MCF 10A (cell line): ENCODE measurements at regions not wholly inside any gene's neighbourhood (a gene's known extent, or its start where the extent isn't known, plus 50 kb on each side); places are given as distances from the start of the nearest gene placed in this dataset.

Source experiments
- BruUV-seq: library from RNA; stranded (reverse); fragments of 400-500 nt; replicated peaks from 2 replicates; lab custom pipeline; 2021; lab: Mats Ljungman, UMichigan
- CTCF ChIA-PET: fragments of 300-600 bp; sonication (Branson Sonifier 250); formaldehyde crosslinking; extraction: SDS; loops from one replicate; lab custom pipeline; 2021; ENCODE audit warnings: antibody characterized with exemption, inconsistent platforms; lab: Yijun Ruan, JAX
- POLR2A ChIA-PET: fragments of 300-600, 350-650 bp; sonication (Branson Sonifier 250); formaldehyde crosslinking; extraction: SDS; loops from one replicate; lab custom pipeline; 2020; ENCODE audit warnings: antibody characterized with exemption, inconsistent platforms; lab: Yijun Ruan, JAX
- DNase-seq: peaks from one replicate; pipeline ENCODE4 v3.0.0-alpha.2; 2018; ENCODE audit not compliant: unreplicated experiment
- H3K27ac Mint-ChIP-seq: one replicate; pipeline ENCODE4 v1.8.0; 2022; ENCODE audit warnings: mild to moderate bottlenecking, low read depth, mixed read lengths; ENCODE audit not compliant: unreplicated experiment
- H3K27me3 Mint-ChIP-seq: one replicate; pipeline ENCODE4 v1.8.0; 2022; ENCODE audit warnings: mixed read lengths; ENCODE audit not compliant: insufficient read depth, unreplicated experiment
- H3K36me3 Mint-ChIP-seq: one replicate; pipeline ENCODE4 v1.8.0; 2022; ENCODE audit warnings: mild to moderate bottlenecking, moderate library complexity, mixed read lengths; ENCODE audit not compliant: insufficient read depth, unreplicated experiment
- H3K4me1 Mint-ChIP-seq: one replicate; pipeline ENCODE4 v1.8.0; 2022; ENCODE audit warnings: mixed read lengths; ENCODE audit not compliant: insufficient read depth, unreplicated experiment
- H3K4me3 Mint-ChIP-seq: one replicate; pipeline ENCODE4 v1.8.0; 2022; ENCODE audit warnings: mild to moderate bottlenecking, moderate library complexity, mixed read lengths; ENCODE audit not compliant: unreplicated experiment
- H3K9me3 Mint-ChIP-seq: one replicate; pipeline ENCODE4 v1.8.0; 2022; ENCODE audit warnings: mixed read lengths; ENCODE audit not compliant: unreplicated experiment
- intact Hi-C: fragments of 100-400 bp; cut with micrococcal nuclease; formaldehyde crosslinking; loops from 2 replicates; pipeline ENCODE4 v1.14.1; 2022
- TF ChIP-seq, protein P1 (sequence below): fragments of 200-600 bp; IDR thresholded peaks from one replicate; pipeline ENCODE4 v1.8.0; 2022; ENCODE audit warnings: antibody characterized with exemption, mild to moderate bottlenecking; ENCODE audit not compliant: unreplicated experiment

DNA sequence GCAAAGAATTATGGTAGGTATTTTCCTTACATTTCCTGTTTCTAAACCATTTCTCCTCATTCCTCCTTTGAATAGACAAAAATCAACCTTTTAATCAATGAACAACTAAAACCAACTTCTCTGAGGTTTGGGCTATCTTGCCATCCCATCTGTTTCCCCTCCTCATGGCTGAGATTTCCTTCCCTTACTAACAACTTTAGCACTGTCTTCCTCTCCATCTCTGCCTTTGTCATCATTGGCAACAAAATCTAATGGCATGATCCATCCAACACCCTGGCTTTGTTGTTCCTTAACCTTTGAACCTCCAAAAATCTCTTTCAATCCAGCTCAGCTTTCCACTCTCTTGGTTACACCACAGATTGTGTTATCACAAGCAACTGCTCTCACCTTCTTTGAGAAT lies 95.3 kb upstream of the FAM136A start:
- Mint-ChIP-seq H3K4me3 (no peak overlapping the region), H3K36me3 (no peaks in the 10 kb centered on the region), H3K27me3 (peaks cover 24% of the 10 kb centered on the region), H3K4me1 (no peaks in the 10 kb centered on the region), H3K9me3 (no peaks in the 10 kb centered on the region), H3K27ac (no peak overlapping the region)
- POLR2A ChIA-PET, result no interaction called here
- DNase-seq, result no peak
- no TSS peak for BruUV-seq
- TF ChIP-seq, protein P1, sequence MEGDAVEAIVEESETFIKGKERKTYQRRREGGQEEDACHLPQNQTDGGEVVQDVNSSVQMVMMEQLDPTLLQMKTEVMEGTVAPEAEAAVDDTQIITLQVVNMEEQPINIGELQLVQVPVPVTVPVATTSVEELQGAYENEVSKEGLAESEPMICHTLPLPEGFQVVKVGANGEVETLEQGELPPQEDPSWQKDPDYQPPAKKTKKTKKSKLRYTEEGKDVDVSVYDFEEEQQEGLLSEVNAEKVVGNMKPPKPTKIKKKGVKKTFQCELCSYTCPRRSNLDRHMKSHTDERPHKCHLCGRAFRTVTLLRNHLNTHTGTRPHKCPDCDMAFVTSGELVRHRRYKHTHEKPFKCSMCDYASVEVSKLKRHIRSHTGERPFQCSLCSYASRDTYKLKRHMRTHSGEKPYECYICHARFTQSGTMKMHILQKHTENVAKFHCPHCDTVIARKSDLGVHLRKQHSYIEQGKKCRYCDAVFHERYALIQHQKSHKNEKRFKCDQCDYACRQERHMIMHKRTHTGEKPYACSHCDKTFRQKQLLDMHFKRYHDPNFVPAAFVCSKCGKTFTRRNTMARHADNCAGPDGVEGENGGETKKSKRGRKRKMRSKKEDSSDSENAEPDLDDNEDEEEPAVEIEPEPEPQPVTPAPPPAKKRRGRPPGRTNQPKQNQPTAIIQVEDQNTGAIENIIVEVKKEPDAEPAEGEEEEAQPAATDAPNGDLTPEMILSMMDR, result no peak
- CTCF ChIA-PET, result no interaction called here
- intact Hi-C loops, result no loop called here

DNA sequence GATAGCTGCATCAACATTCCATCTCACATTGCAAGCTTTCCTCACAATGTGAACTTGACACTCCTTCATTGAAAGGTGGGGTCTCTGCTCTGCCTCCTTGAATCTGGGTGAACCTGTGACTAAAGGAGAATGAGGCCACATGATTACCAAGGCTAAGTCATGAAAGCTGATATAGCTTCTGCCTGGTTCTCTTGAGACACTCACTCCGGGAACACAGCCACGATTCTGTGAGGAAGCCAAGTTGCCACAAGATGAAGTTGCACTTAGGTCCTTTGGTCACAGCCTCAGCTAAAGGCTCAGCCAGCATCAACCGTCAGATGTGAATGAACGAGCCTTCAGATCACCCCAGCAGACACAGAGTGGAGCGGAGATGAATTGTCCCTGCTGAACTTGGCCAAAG lies 94.7 kb upstream of the FAM136A start:
- Mint-ChIP-seq H3K9me3 (no peaks in the 10 kb centered on the region), H3K4me3 (no peak overlapping the region), H3K4me1 (no peaks in the 10 kb centered on the region), H3K36me3 (no peaks in the 10 kb centered on the region), H3K27me3 (peaks cover 24% of the 10 kb centered on the region), H3K27ac (no peak overlapping the region)
- intact Hi-C loops, result no loop called here
- BruUV-seq, result no TSS peak
- POLR2A ChIA-PET, result no interaction called here
- DNase-seq, result no peak
- TF ChIP-seq, protein P1, result no peak
- CTCF ChIA-PET, result interaction anchor here (0.7 kb wide), 1 partner anchor 60 kb away, joined by 8 read pairs; no protein-coding TSS in a partner anchor

DNA sequence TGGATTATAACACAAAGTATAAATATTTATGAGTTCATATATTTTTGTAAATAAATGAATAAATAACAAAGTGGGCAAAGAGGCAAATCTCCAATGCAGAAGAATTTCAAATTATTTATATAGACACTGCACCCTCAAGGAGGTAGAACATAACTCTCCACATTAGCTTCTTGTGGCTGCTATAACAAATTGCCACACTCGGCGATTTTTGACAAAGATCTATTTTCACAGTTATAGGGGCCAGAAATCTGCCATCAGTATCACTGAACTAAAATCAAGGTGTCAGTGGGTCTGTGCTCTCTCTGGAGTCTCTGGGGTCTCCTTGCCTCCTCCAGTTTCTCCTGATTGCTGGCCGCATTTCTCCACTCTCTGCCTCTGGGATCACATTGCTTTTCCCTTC lies 92.0 kb upstream of the FAM136A start:
- CTCF ChIA-PET, result interaction anchor here (0.6 kb wide), 1 partner anchor 243 kb away, joined by 3 read pairs; no protein-coding TSS in a partner anchor
- H3K4me1 Mint-ChIP-seq, result peaks cover under 1% of the 10 kb centered on the region
- H3K36me3 Mint-ChIP-seq, result no peaks in the 10 kb centered on the region
- no peak overlapping the region for H3K27ac Mint-ChIP-seq
- no peaks in the 10 kb centered on the region for H3K9me3 Mint-ChIP-seq
- intact Hi-C loops, result no loop called here
- no peak overlapping the region for H3K4me3 Mint-ChIP-seq
- no peak for DNase-seq
- no TSS peak for BruUV-seq
- POLR2A ChIA-PET, result no interaction called here
- peaks cover 23% of the 10 kb centered on the region for H3K27me3 Mint-ChIP-seq
- TF ChIP-seq, protein P1, result no peak

DNA sequence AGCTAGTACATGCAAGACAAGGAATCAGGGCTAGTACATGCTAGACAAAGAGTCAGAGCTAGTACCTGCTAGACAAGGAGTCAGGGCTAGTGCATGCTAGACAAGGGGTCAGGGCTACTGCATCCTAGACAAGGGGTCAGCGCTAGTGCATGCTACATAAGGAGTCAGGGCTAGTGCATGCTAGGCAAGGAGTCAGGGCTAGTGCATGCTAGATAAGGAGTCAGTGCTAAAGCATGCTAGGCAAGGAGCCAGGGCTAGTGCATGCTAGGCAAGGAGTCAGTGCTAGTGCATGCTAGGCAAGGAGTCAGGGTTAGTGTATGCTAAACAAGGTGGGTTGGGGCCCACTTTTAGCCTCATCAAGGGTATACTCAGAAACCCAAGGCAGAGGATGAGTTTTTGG lies 90.1 kb upstream of the FAM136A start:
- ChIA-PET CTCF (no interaction called here), POLR2A (no interaction called here)
- DNase-seq, result no peak
- TF ChIP-seq, protein P1, result no peak
- H3K9me3 Mint-ChIP-seq, result no peaks in the 10 kb centered on the region
- no peaks in the 10 kb centered on the region for H3K36me3 Mint-ChIP-seq
- no peak overlapping the region for H3K27ac Mint-ChIP-seq
- intact Hi-C loops, result no loop called here
- no peak overlapping the region for H3K4me3 Mint-ChIP-seq
- BruUV-seq, result no TSS peak
- H3K27me3 Mint-ChIP-seq, result peaks cover 4% of the 10 kb centered on the region
- H3K4me1 Mint-ChIP-seq, result peaks cover 15% of the 10 kb centered on the region
